Gastroesophageal sphincter (tissue), 3 donors: ENCODE measurements at regions not wholly inside any gene's neighbourhood (a gene's known extent, or its start where the extent isn't known, plus 50 kb on each side); places are given as distances from the start of the nearest gene placed in this dataset.

Experiments
- POLR2A ChIP-seq, 2 donors: fragments of 450-650 bp; IDR thresholded peaks; one replicate each; pipeline ENCODE4 v1.6.1; 2017; ENCODE audit warnings: antibody characterized with exemption in 2 of 2, mild to moderate bottlenecking in 2 of 2, moderate library complexity in 1 of 2
- TF ChIP-seq, protein P1 (sequence below), 4 experiments: fragments of 200-600 bp in 2 of 4; fragments of 450-650 bp in 2 of 4; sonication (generic) in 1 of 4; IDR thresholded peaks; one replicate each; pipeline ENCODE4 v1.5.1; 2017 to 2019; ENCODE audit warnings: antibody characterized with exemption in 4 of 4, mild to moderate bottlenecking in 2 of 4, moderate library complexity in 2 of 4

DNA sequence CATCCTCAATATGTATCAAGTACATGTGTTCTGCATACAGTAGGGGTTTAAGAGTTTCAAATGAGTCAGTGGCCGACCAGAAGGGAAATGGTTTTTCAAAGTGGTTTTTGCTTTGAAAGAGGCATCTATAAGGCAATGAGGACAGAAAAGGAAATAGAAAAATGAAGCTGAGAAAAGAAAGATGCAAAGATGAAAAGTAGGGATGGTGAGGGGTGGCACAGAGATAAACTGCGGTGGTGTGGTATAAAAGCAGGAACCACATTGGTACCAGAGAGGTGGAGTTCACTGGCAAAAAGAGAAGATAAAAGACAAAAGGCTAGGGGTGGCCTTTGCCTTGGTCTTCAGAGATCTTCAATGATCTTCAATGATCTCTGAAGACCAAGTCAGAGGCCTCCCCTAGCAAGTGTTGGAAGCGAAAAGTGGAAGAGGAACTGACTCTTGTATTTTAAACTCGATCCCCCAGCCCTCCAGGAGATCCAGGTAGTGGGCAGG, 144.0 kb upstream of the KRR1 start:
- TF ChIP-seq, protein P1, sequence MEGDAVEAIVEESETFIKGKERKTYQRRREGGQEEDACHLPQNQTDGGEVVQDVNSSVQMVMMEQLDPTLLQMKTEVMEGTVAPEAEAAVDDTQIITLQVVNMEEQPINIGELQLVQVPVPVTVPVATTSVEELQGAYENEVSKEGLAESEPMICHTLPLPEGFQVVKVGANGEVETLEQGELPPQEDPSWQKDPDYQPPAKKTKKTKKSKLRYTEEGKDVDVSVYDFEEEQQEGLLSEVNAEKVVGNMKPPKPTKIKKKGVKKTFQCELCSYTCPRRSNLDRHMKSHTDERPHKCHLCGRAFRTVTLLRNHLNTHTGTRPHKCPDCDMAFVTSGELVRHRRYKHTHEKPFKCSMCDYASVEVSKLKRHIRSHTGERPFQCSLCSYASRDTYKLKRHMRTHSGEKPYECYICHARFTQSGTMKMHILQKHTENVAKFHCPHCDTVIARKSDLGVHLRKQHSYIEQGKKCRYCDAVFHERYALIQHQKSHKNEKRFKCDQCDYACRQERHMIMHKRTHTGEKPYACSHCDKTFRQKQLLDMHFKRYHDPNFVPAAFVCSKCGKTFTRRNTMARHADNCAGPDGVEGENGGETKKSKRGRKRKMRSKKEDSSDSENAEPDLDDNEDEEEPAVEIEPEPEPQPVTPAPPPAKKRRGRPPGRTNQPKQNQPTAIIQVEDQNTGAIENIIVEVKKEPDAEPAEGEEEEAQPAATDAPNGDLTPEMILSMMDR (IDR thresholded peaks at IDR 0.05) = no peak
- TF ChIP-seq POLR2A (IDR thresholded peaks at IDR 0.05) = no peak
